SK-N-SH treated with all-trans-retinoic acid at 6 μM for 48 hours (cell line): ENCODE measurements at regions not wholly inside any gene's neighbourhood (a gene's known extent, or its start where the extent isn't known, plus 50 kb on each side); places are given as distances from the start of the nearest gene placed in this dataset.

Experiments used
- ATAC-seq: fragments of 200-7000 bp; cut with Tn5 transposase; 3 replicates; pipeline ENCODE4 v1.9.1; 2020; ENCODE audit warnings: mild to moderate bottlenecking, moderate library complexity
- ARNTL ChIP-seq: fragments of 450-650 bp; formaldehyde crosslinking; IDR thresholded peaks from 2 replicates; pipeline ENCODE4 v1.5.0; 2020; ENCODE audit warnings: low read depth, mild to moderate bottlenecking, moderate library complexity, borderline replicate concordance
- CREB5 ChIP-seq: fragments of 250-450 bp; sonication (Bioruptor Pico); IDR thresholded peaks from 2 replicates; pipeline ENCODE4 v1.5.1; 2020; ENCODE audit warnings: low read depth, mild to moderate bottlenecking, moderate library complexity
- CSRNP3 ChIP-seq: fragments of 250-450 bp; sonication (Bioruptor Pico); IDR thresholded peaks from 2 replicates; pipeline ENCODE4 v1.5.1; 2021; ENCODE audit warnings: mild to moderate bottlenecking, moderate library complexity
- GLIS3 ChIP-seq: fragments of 250-450 bp; sonication (Bioruptor Pico); IDR thresholded peaks from 2 replicates; pipeline ENCODE4 v1.5.0; 2020; ENCODE audit warnings: mild to moderate bottlenecking, moderate library complexity
- ISL1 ChIP-seq: fragments of 250-450 bp; sonication (Bioruptor Pico); IDR thresholded peaks from 2 replicates; pipeline ENCODE4 v2.1.2; 2022; ENCODE audit warnings: mild to moderate bottlenecking, moderate library complexity
- OSR1 ChIP-seq: fragments of 250-450 bp; sonication (Bioruptor Pico); IDR thresholded peaks from 2 replicates; pipeline ENCODE4 v1.8.0; 2022; ENCODE audit warnings: moderate library complexity, mild to moderate bottlenecking, inconsistent platforms
- PATZ1 ChIP-seq: fragments of 250-450 bp; sonication (Bioruptor Pico); IDR thresholded peaks from 2 replicates; pipeline ENCODE4 v1.8.0; 2020; ENCODE audit warnings: mild to moderate bottlenecking, moderate library complexity, borderline replicate concordance
- POU6F1 ChIP-seq: fragments of 250-450 bp; sonication (Bioruptor Pico); IDR thresholded peaks from 2 replicates; pipeline ENCODE4 v1.8.0; 2021; ENCODE audit warnings: low read depth, mild to moderate bottlenecking, moderate library complexity, borderline replicate concordance
- PPARA ChIP-seq: fragments of 250-450 bp; sonication (Bioruptor Pico); IDR thresholded peaks from 2 replicates; pipeline ENCODE4 v1.5.0; 2020; ENCODE audit warnings: mild to moderate bottlenecking, borderline replicate concordance
- TCF4 ChIP-seq: fragments of 250-450 bp; sonication (Bioruptor Pico); IDR thresholded peaks from 2 replicates; pipeline ENCODE4 v1.8.0; 2021; ENCODE audit warnings: mild to moderate bottlenecking, moderate library complexity, borderline replicate concordance
- TOX ChIP-seq: fragments of 250-450 bp; sonication (Bioruptor Pico); IDR thresholded peaks from 2 replicates; pipeline ENCODE4 v1.8.0; 2021; ENCODE audit warnings: mild to moderate bottlenecking, moderate library complexity, borderline replicate concordance
- TSHZ2 ChIP-seq: fragments of 250-450 bp; sonication (Bioruptor Pico); IDR thresholded peaks from 2 replicates; pipeline ENCODE4 v1.5.0; 2020; ENCODE audit warnings: mild to moderate bottlenecking, moderate library complexity
- ZC3H10 ChIP-seq: fragments of 250-450 bp; sonication (Bioruptor Pico); IDR thresholded peaks from 2 replicates; pipeline ENCODE4 v1.5.1; 2021; ENCODE audit warnings: mild to moderate bottlenecking, moderate library complexity
- ZFP3 ChIP-seq: fragments of 250-450 bp; sonication (Bioruptor Pico); IDR thresholded peaks from 2 replicates; pipeline ENCODE4 v1.5.0; 2020; ENCODE audit warnings: mild to moderate bottlenecking, moderate library complexity
- ZFP30 ChIP-seq: fragments of 450-650 bp; formaldehyde crosslinking; IDR thresholded peaks from 2 replicates; pipeline ENCODE4 v1.5.0; 2022; ENCODE audit warnings: mild to moderate bottlenecking, moderate library complexity
- ZNF565 ChIP-seq: fragments of 450-650 bp; formaldehyde crosslinking; conservative IDR thresholded peaks from 2 replicates; pipeline ENCODE4 v1.5.0; 2020; ENCODE audit warnings: low read depth, mild to moderate bottlenecking, moderate library complexity
- ZNF70 ChIP-seq: fragments of 450-650 bp; formaldehyde crosslinking; IDR thresholded peaks from 2 replicates; pipeline ENCODE4 v1.5.0; 2020; ENCODE audit warnings: mild to moderate bottlenecking, moderate library complexity
- ZNF8 ChIP-seq: fragments of 450-650 bp; formaldehyde crosslinking; IDR thresholded peaks from 2 replicates; pipeline ENCODE4 v1.5.0; 2020; ENCODE audit warnings: mild to moderate bottlenecking, moderate library complexity

GRCh38 chr5:4065472-4066320 lies 470.1 kb downstream of the IRX1 start (continued):
- TF ChIP-seq CREB5 (CRISPR knock-in tag) (no peak), ZFP3 (CRISPR knock-in tag) (no peak), ZNF70 (CRISPR knock-in tag) (no peak), POU6F1 (no peak), ZNF8 (no peak), OSR1 (CRISPR knock-in tag) (no peak)

- TF ChIP-seq ZNF8, result no peak
- no peak for TF ChIP-seq TOX
- TF ChIP-seq ZC3H10 (CRISPR knock-in tag), result no peak
- TF ChIP-seq, all 23 proteins: peak for 0
- ATAC-seq, result no peak
Observed at GRCh38 chr5:4068171-4068570, 472.5 kb downstream of the IRX1 start.

GRCh38 chr5:4078544-4078943 lies 482.9 kb downstream of the IRX1 start:
- no peak for ATAC-seq
- no peak for TF ChIP-seq PPARA (CRISPR knock-in tag)
- no peak for TF ChIP-seq GLIS3 (CRISPR knock-in tag)
- no peak for TF ChIP-seq ZNF8
- TF ChIP-seq CREB5 (CRISPR knock-in tag), result no peak
- no peak for TF ChIP-seq ZNF565
- no peak for TF ChIP-seq CSRNP3
- no peak for TF ChIP-seq ZNF70 (CRISPR knock-in tag)
- TF ChIP-seq ARNTL (CRISPR knock-in tag), result no peak
- no peak for TF ChIP-seq TCF4 (CRISPR knock-in tag)
- TF ChIP-seq PATZ1 (CRISPR knock-in tag), result no peak
- TF ChIP-seq ISL1 (CRISPR knock-in tag), result no peak
- no peak for TF ChIP-seq POU6F1
- no peak for TF ChIP-seq ZC3H10 (CRISPR knock-in tag)
- no peak for TF ChIP-seq TSHZ2 (CRISPR knock-in tag)
- TF ChIP-seq ZFP3 (CRISPR knock-in tag), result no peak
- TF ChIP-seq ZFP30 (CRISPR knock-in tag), result no peak
